GM06990 (cell line): ENCODE measurements at regions not wholly inside any gene's neighbourhood (a gene's known extent, or its start where the extent isn't known, plus 50 kb on each side); places are given as distances from the start of the nearest gene placed in this dataset.

ENCODE experiments used
- DNase-seq: peaks from one replicate; pipeline ENCODE4 v3.0.0-alpha.2; 2011; ENCODE audit not compliant: insufficient read length; ENCODE audit errors: extremely low read depth
- H3K27me3 ChIP-seq: replicated peaks from 2 replicates; pipeline ENCODE4 v1.6.0; 2011; ENCODE audit warnings: low read length; ENCODE audit not compliant: control insufficient read depth, insufficient read depth
- H3K36me3 ChIP-seq: 2 replicates; pipeline ENCODE4 v1.5.1; 2011; ENCODE audit warnings: low read length; ENCODE audit not compliant: control insufficient read depth, insufficient read depth
- H3K4me3 ChIP-seq: replicated peaks from 2 replicates; pipeline ENCODE4 v1.5.1; 2011; ENCODE audit warnings: low read depth, mild to moderate bottlenecking, control low read depth, low read length
- CTCF ChIP-seq: IDR thresholded peaks from 2 replicates; pipeline ENCODE4 v1.5.1; 2011; ENCODE audit warnings: low read length, control low read depth, mild to moderate bottlenecking, inconsistent platforms; ENCODE audit not compliant: insufficient read depth, poor library complexity, severe bottlenecking

GRCh38 chr12:60262378-60262777 lies 666.5 kb downstream of the SLC16A7 start:
- Histone ChIP-seq H3K27me3 (no peaks in the 10 kb centered on the region), H3K36me3 (no peaks in the 10 kb centered on the region), H3K4me3 (no peak overlapping the region)
- TF ChIP-seq CTCF, result no peak
- no peak for DNase-seq

- no peak for TF ChIP-seq CTCF
- no peaks in the 10 kb centered on the region for H3K27me3 ChIP-seq
Measured at GRCh38 chr12:60263161-60263560, 667.3 kb downstream of the SLC16A7 start.

GRCh38 chr12:60263836-60264493 lies 668.1 kb downstream of the SLC16A7 start:
- no peak for DNase-seq
- H3K36me3 ChIP-seq, result no peaks in the 10 kb centered on the region
- H3K4me3 ChIP-seq, result no peak overlapping the region
- no peaks in the 10 kb centered on the region for H3K27me3 ChIP-seq
- TF ChIP-seq CTCF, result no peak

More at GRCh38 chr12:60263161-60263560, 667.3 kb downstream of the SLC16A7 start:
- H3K4me3 ChIP-seq, result no peak overlapping the region
- DNase-seq, result no peak
- H3K36me3 ChIP-seq, result no peaks in the 10 kb centered on the region

GRCh38 chr12:60265741-60266140 lies 669.9 kb downstream of the SLC16A7 start:
- Histone ChIP-seq H3K27me3 (no peaks in the 10 kb centered on the region), H3K4me3 (no peak overlapping the region), H3K36me3 (no peaks in the 10 kb centered on the region)
- TF ChIP-seq CTCF, result no peak
- DNase-seq, result no peak

- Histone ChIP-seq H3K36me3 (no peaks in the 10 kb centered on the region), H3K27me3 (no peaks in the 10 kb centered on the region), H3K4me3 (no peak overlapping the region)
- TF ChIP-seq CTCF, result no peak
- no peak for DNase-seq
Measured at GRCh38 chr12:60266381-60266852, 670.6 kb downstream of the SLC16A7 start.

- H3K27me3 ChIP-seq, result no peaks in the 10 kb centered on the region
- no peak for TF ChIP-seq CTCF
- H3K36me3 ChIP-seq, result no peaks in the 10 kb centered on the region
- no peak for DNase-seq
- no peak overlapping the region for H3K4me3 ChIP-seq
Measured at GRCh38 chr12:60269611-60270269, 673.9 kb downstream of the SLC16A7 start.
